ENCODE measurements at regions not wholly inside any gene's neighbourhood (a gene's known extent, or its start where the extent isn't known, plus 50 kb on each side); places are given as distances from the start of the nearest gene placed in this dataset.

DNA sequence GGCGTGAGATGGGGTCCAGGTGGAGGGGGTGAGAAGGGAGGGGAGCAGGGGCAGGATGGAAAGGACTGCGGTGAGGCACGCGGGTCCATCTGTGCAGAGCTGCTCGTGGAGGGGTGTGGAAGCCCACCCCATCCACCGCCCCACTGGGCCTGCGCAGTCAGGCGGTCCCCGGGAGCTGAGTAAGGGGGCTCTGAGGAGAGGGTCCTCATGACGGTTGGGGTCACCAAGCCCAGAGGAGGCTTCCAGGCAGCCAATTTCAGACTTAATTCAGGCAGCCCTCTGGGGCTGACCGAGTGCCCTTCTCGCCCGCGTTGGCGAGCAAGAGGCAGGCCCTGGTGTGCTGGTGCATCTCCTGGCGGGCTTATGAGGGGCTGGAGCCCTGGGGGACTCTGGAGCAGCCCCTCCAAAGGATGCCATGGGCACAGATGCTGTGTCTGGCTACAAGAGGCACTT is 115.5 kb downstream of the KIF26A start:
- no peak for TF ChIP-seq POLR2A (IDR thresholded peaks at IDR 0.05; ENCODE audit: low read length)
- no peak for TF ChIP-seq GATA1 (IDR thresholded peaks at IDR 0.05; ENCODE audit: low read depth, low read length)

Measured in erythroblast (primary cell).